ENCODE measurements at regions not wholly inside any gene's neighbourhood (a gene's known extent, or its start where the extent isn't known, plus 50 kb on each side); places are given as distances from the start of the nearest gene placed in this dataset.

DNA sequence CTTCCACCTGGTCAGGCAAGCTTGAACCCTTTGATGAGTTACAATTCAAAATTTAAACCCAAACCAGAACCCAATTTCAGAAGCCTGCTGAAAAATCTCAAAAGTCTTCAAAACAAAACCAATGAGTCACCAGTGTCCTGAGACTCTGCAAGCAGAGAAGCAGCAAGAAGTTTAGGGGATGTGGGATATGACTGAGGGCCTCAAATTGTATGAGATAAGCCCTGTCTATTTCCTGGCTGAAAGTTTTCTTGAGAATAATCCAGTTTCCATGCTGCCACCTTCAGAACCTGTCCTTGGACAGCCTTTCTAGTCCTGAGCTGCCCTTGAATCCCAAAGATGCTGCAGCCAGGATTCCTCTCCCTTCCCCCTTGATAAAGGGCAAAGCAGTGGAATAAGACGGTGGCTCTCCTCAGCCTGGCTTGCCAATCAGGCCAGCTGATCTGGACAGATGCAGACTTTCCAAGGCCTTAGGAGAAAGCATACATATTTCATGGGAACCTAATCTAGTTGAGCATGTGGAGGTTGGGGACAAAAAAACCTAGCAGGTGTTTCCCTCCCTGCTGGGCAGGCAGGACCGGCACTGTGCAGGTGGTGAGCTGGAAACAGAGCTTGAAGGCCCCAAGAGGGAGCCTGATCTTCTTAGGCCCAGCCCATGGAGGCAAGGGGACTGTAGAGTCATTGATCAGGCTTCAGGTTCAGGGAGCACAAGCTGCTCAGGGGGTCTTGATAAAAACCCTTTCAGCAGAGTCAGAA is 278.0 kb upstream of the MGAT5 start:
- H3K4me3 ChIP-seq = no peak overlapping the region
- H3K9me3 ChIP-seq = no peaks in the 10 kb centered on the region
- 0% methylated on average over 1 of the region's 2 CpGs for WGBS, 2 donors (ENCODE audit: low coverage in 1 of 2)
- H3K36me3 ChIP-seq = no peaks in the 10 kb centered on the region
- TF ChIP-seq EP300 (IDR thresholded peaks at IDR 0.05) (no peak), CTCF (IDR thresholded peaks at IDR 0.05) (no peak), POLR2AphosphoS5 (IDR thresholded peaks at IDR 0.05) (no peak), POLR2A (IDR thresholded peaks at IDR 0.05) (no peak)
- no peak for ATAC-seq
- H3K4me1 ChIP-seq = peaks cover 0 to 14% (median 8%) of the 10 kb centered on the region in 3 donors
- H3K27me3 ChIP-seq = no peaks in the 10 kb centered on the region
- H3K27ac ChIP-seq = no peak overlapping the region

DNA sequence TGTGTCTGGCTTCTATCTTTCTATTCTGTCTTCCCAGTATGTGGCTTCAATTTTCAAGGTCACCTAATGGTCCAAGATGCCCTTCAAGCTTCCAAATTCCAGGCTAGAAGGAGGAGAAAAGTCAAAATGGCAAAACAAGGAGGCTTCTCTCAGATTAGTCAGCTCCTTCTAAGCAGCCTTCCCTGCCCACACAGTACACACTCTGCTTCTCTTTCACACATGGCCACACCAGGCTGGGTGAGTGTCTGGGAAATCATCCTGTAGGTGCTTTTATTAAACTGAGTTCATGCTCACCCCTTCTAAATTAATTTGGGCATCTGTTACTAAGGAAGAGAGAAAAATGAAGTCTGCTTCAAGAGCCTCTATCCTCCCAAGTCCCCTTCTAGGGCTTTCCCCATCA is 277.2 kb upstream of the MGAT5 start:
- no peak for TF ChIP-seq EP300 (IDR thresholded peaks at IDR 0.05)
- TF ChIP-seq POLR2AphosphoS5 (IDR thresholded peaks at IDR 0.05) = no peak
- no peak for TF ChIP-seq POLR2A (IDR thresholded peaks at IDR 0.05)
- TF ChIP-seq CTCF (IDR thresholded peaks at IDR 0.05) = no peak
- H3K9me3 ChIP-seq = no peaks in the 10 kb centered on the region

GRCh38 chr2:133977405-133977804 is 276.5 kb upstream of the MGAT5 start:
- Histone ChIP-seq H3K36me3 (no peaks in the 10 kb centered on the region), H3K4me3 (no peak overlapping the region), H3K27ac (no peak overlapping the region), H3K27me3 (no peaks in the 10 kb centered on the region), H3K4me1 (peaks cover 0 to 12% (median 8%) of the 10 kb centered on the region in 3 donors), H3K9me3 (no peaks in the 10 kb centered on the region)
- ATAC-seq = no peak
- TF ChIP-seq POLR2A (IDR thresholded peaks at IDR 0.05) (no peak), CTCF (IDR thresholded peaks at IDR 0.05) (no peak), POLR2AphosphoS5 (IDR thresholded peaks at IDR 0.05) (no peak), EP300 (IDR thresholded peaks at IDR 0.05) (no peak)
- WGBS, 2 donors (ENCODE audit: low coverage in 1 of 2) = 57 to 63% methylated on average over 2 to 4 of the region's 4 CpGs

More for the DNA sequence above, 277.2 kb upstream of the MGAT5 start:
- Histone ChIP-seq H3K4me1 (peaks cover 0 to 14% (median 8%) of the 10 kb centered on the region in 3 donors), H3K27ac (no peak overlapping the region), H3K27me3 (no peaks in the 10 kb centered on the region), H3K4me3 (no peak overlapping the region), H3K36me3 (no peaks in the 10 kb centered on the region)
- ATAC-seq = no peak

DNA sequence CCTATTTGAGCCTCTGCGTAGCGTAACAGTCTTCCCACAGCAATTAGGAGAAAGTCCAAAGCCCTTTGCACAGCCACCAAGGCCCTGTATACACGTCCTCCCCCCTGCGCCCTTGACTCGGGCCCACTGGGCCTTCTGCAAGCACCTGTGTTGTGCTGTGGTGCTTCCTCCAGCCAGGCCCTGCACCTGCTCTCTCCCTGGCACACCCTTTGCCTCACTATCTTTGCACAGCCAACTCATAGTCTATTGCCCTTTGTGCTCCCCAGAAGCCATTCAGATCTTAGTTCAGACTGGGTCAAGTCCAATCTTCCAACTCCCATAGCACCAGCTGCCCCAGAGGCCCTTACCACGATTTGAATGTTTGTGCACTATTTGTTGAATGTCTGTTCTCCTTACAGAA is 271.6 kb upstream of the MGAT5 start:
- H3K27ac ChIP-seq = no peak overlapping the region
- H3K4me1 ChIP-seq = no peaks in the 10 kb centered on the region
- no peak for ATAC-seq
- H3K27me3 ChIP-seq = no peaks in the 10 kb centered on the region
- no peak for TF ChIP-seq POLR2AphosphoS5 (IDR thresholded peaks at IDR 0.05)
- TF ChIP-seq EP300 (IDR thresholded peaks at IDR 0.05) = no peak
- TF ChIP-seq POLR2A (IDR thresholded peaks at IDR 0.05) = no peak
- TF ChIP-seq CTCF (IDR thresholded peaks at IDR 0.05) = no peak
- WGBS, 2 donors (ENCODE audit: low coverage in 1 of 2) = 84 to 92% methylated on average over 2 to 3 of the region's 6 CpGs
- no peak overlapping the region for H3K4me3 ChIP-seq
- H3K36me3 ChIP-seq = no peaks in the 10 kb centered on the region
- no peaks in the 10 kb centered on the region for H3K9me3 ChIP-seq

- WGBS, 2 donors (ENCODE audit: low coverage in 1 of 2) = 92 to 96% methylated on average over 6 of the region's 6 CpGs
- Histone ChIP-seq H3K36me3 (no peaks in the 10 kb centered on the region), H3K9me3 (no peaks in the 10 kb centered on the region), H3K4me1 (no peaks in the 10 kb centered on the region), H3K27me3 (no peaks in the 10 kb centered on the region), H3K27ac (no peak overlapping the region), H3K4me3 (no peak overlapping the region)
- TF ChIP-seq POLR2AphosphoS5 (IDR thresholded peaks at IDR 0.05) = no peak
- no peak for TF ChIP-seq POLR2A (IDR thresholded peaks at IDR 0.05)
- no peak for TF ChIP-seq EP300 (IDR thresholded peaks at IDR 0.05)
- no peak for TF ChIP-seq CTCF (IDR thresholded peaks at IDR 0.05)
- ATAC-seq = no peak
Measured at GRCh38 chr2:133985563-133985962, 268.3 kb upstream of the MGAT5 start.

Data from gastroesophageal sphincter (tissue), 4 donors.